GM12878 (cell line): ENCODE measurements at regions not wholly inside any gene's neighbourhood (a gene's known extent, or its start where the extent isn't known, plus 50 kb on each side); places are given as distances from the start of the nearest gene placed in this dataset.

Experiments
- ATAC-seq: fragments of 200-7000 bp; cut with Tn5 transposase; 3 replicates; pipeline ENCODE4 v1.9.1; 2020; ENCODE audit warnings: mild to moderate bottlenecking, moderate library complexity
- BruUV-seq: library from RNA; stranded (reverse); fragments of 400-500 nt; replicated peaks from 2 replicates; lab custom pipeline; 2021; lab: Mats Ljungman, UMichigan
- CTCF ChIA-PET: fragments of 300-600 bp; sonication (Branson Sonifier 250); formaldehyde crosslinking; extraction: SDS; loops from one replicate; lab custom pipeline; 2021; ENCODE audit warnings: inconsistent platforms; lab: Yijun Ruan, JAX
- POLR2A ChIA-PET: fragments of 350-600 bp; formaldehyde crosslinking; extraction: SDS; loops from one replicate; lab custom pipeline; 2021; ENCODE audit warnings: inconsistent platforms; lab: Charles Lee
- RAD21 ChIA-PET: fragments of 300-600 bp; sonication (Branson Sonifier 250); formaldehyde crosslinking; loops from one replicate; lab custom pipeline; 2023; ENCODE audit warnings: antibody characterized with exemption; ENCODE audit not compliant: unreplicated experiment; lab: Charles Lee
- SMC1A ChIA-PET: fragments of 300-600 bp; sonication (Branson Sonifier 250); formaldehyde crosslinking; loops from one replicate; lab custom pipeline; 2023; ENCODE audit not compliant: unreplicated experiment, uncharacterized antibody; lab: Charles Lee
- DNase-seq: peaks from one replicate; pipeline ENCODE4 v3.0.0-alpha.2; 2011; ENCODE audit warnings: low read depth, low spot score
- FAIRE-seq: peaks from 3 replicates; lab custom pipeline; 2011; peaks lifted over from hg19 to GRCh38; lab: Jason Lieb, UNC
- H2AFZ ChIP-seq: 2 replicates; pipeline ENCODE4 v1.6.0; 2011; ENCODE audit warnings: low read depth, low read length, control low read depth; ENCODE audit not compliant: control insufficient read depth
- H3K27ac ChIP-seq: 2 replicates; pipeline ENCODE4 v1.5.1; 2011; ENCODE audit warnings: control low read depth; ENCODE audit not compliant: control insufficient read depth, insufficient read depth
- H3K27me3 ChIP-seq, 2 experiments: replicated peaks in 1 of 2; 2 replicates each; pipeline versions ENCODE4 v1.6.0 to v1.6.1; 2011; ENCODE audit warnings: low read length in 1 of 2; ENCODE audit not compliant: control insufficient read depth in 2 of 2, insufficient read depth in 2 of 2
- H3K36me3 ChIP-seq, 2 experiments: 2 replicates each; pipeline ENCODE4 v1.5.1; 2011; ENCODE audit warnings: low read length in 1 of 2; ENCODE audit not compliant: control insufficient read depth in 2 of 2, insufficient read depth in 2 of 2
- H3K4me1 ChIP-seq: 2 replicates; pipeline ENCODE4 v1.6.1; 2011; ENCODE audit warnings: mild to moderate bottlenecking, low read length, moderate library complexity, mixed read lengths; ENCODE audit not compliant: control insufficient read depth, insufficient read depth
- H3K4me2 ChIP-seq: 2 replicates; pipeline ENCODE4 v1.6.0; 2011; ENCODE audit warnings: control low read depth; ENCODE audit not compliant: control insufficient read depth, insufficient read depth
- H3K4me3 ChIP-seq: fragments of 200-600 bp; sonication (generic); 2 replicates; pipeline ENCODE4 v1.5.1; 2016
- H3K79me2 ChIP-seq: 2 replicates; pipeline ENCODE4 v1.6.0; 2011; ENCODE audit warnings: low read length; ENCODE audit not compliant: control insufficient read depth, insufficient read depth
- H3K9ac ChIP-seq: 2 replicates; pipeline ENCODE4 v1.8.0; 2011; ENCODE audit warnings: low read length, control low read depth, mixed read lengths; ENCODE audit not compliant: control insufficient read depth, insufficient read depth
- H3K9me3 ChIP-seq: replicated peaks from 3 replicates; pipeline ENCODE4 v1.5.1; 2011; ENCODE audit warnings: mild to moderate bottlenecking, low read length; ENCODE audit not compliant: control insufficient read depth, insufficient read depth
- H4K20me1 ChIP-seq: 2 replicates; pipeline ENCODE4 v1.6.0; 2011; ENCODE audit not compliant: control insufficient read depth, insufficient read depth
- ATF2 ChIP-seq: IDR thresholded peaks from 2 replicates; pipeline ENCODE4 v1.6.1; 2012; ENCODE audit warnings: low read length, inconsistent platforms
- ATF7 ChIP-seq: fragments of 450-650 bp; IDR thresholded peaks from 2 replicates; pipeline ENCODE4 v1.6.1; 2016; ENCODE audit warnings: low read depth, mild to moderate bottlenecking
- CBFB ChIP-seq: IDR thresholded peaks from 2 replicates; pipeline ENCODE4 v1.6.1; 2016; ENCODE audit warnings: antibody characterized with exemption, low read depth
- CEBPB ChIP-seq, 2 experiments: fragments of 150-350 bp in 1 of 2; IDR thresholded peaks; 2 replicates each; pipeline ENCODE4 v1.6.1; 2012 to 2014; ENCODE audit warnings: low read depth in 2 of 2, low read length in 2 of 2, borderline replicate concordance in 1 of 2, inconsistent platforms in 1 of 2
- DPF2 ChIP-seq: fragments of 450-650 bp; IDR thresholded peaks from 2 replicates; pipeline ENCODE4 v1.6.1; 2017; ENCODE audit warnings: mild to moderate bottlenecking
- GABPA ChIP-seq: IDR thresholded peaks from 2 replicates; pipeline ENCODE4 v1.6.1; 2014; ENCODE audit warnings: antibody characterized with exemption, low read depth, mild to moderate bottlenecking, inconsistent platforms
- MEF2A ChIP-seq: IDR thresholded peaks from 2 replicates; pipeline ENCODE4 v1.6.1; 2011; ENCODE audit warnings: low read depth, mild to moderate bottlenecking, low read length, moderate library complexity; ENCODE audit not compliant: insufficient read depth
- MLLT1 ChIP-seq: fragments of 450-650 bp; IDR thresholded peaks from 2 replicates; pipeline ENCODE4 v1.6.1; 2016; ENCODE audit warnings: mild to moderate bottlenecking
- MTA2 ChIP-seq: fragments of 450-650 bp; IDR thresholded peaks from 2 replicates; pipeline ENCODE4 v1.6.1; 2016; ENCODE audit warnings: low read depth, mild to moderate bottlenecking, moderate library complexity
- MTA3 ChIP-seq: IDR thresholded peaks from 2 replicates; pipeline ENCODE4 v1.6.1; 2012; ENCODE audit warnings: low read length, inconsistent platforms, borderline replicate concordance
- NFYA ChIP-seq: IDR thresholded peaks from 2 replicates; pipeline ENCODE4 v1.6.1; 2011; ENCODE audit warnings: low read depth, mild to moderate bottlenecking, low read length, improper control_type of control experiment, borderline replicate concordance
- SMAD1 ChIP-seq: fragments of 450-650 bp; IDR thresholded peaks from 2 replicates; pipeline ENCODE4 v1.6.1; 2018; ENCODE audit warnings: mild to moderate bottlenecking, low read depth; ENCODE audit not compliant: partially characterized antibody
- SMAD5 ChIP-seq: IDR thresholded peaks from 2 replicates; pipeline ENCODE4 v1.6.1; 2016; ENCODE audit warnings: antibody characterized with exemption, low read depth
- SUPT20H ChIP-seq: IDR thresholded peaks from 2 replicates; pipeline ENCODE4 v1.6.1; 2011; ENCODE audit warnings: low read depth, mild to moderate bottlenecking, low read length, moderate library complexity, borderline replicate concordance; ENCODE audit not compliant: control insufficient read depth
- ZNF274 ChIP-seq: IDR thresholded peaks from one replicate; pipeline ENCODE4 v1.8.0; 2011; ENCODE audit not compliant: insufficient read length, insufficient read depth
- ZSCAN29 ChIP-seq: fragments of 450-650 bp; IDR thresholded peaks from 2 replicates; pipeline ENCODE4 v1.6.1; 2017; ENCODE audit warnings: mild to moderate bottlenecking, moderate library complexity
- WGBS: methylation state at CpG from one replicate; pipeline ENCODE4 v1.1.6; 2016; ENCODE audit warnings: low lambda C conversion rate; ENCODE audit not compliant: insufficient replicate concordance, insufficient coverage; ENCODE audit errors: missing lambda C conversion rate; 5-methylcytosine and 5-hydroxymethylcytosine counted together
- in situ Hi-C: fragments of 300-500 bp; cut with MboI; formaldehyde crosslinking; loops from 9 replicates; pipeline ENCODE4 v1.14.3; 2018; ENCODE audit warnings: mixed read lengths
- intact Hi-C: fragments of 100-400 bp; cut with micrococcal nuclease; formaldehyde crosslinking; loops from one replicate; pipeline ENCODE4 v1.14.2; 2022; ENCODE audit not compliant: unreplicated experiment

- ChIA-PET POLR2A (no interaction called here), RAD21 (no interaction called here), SMC1A (no interaction called here), CTCF (no interaction called here)
- no peaks in the 10 kb centered on the region for H3K4me1 ChIP-seq
- H4K20me1 ChIP-seq: no peaks in the 10 kb centered on the region
- no peak overlapping the region for H3K9ac ChIP-seq
- no peaks in the 10 kb centered on the region for H3K27me3 ChIP-seq
- in situ Hi-C loops (no loop called here), intact Hi-C loops (no loop called here)
- H3K9me3 ChIP-seq: no peaks in the 10 kb centered on the region; the same call in 2 of the 3 replicates
- DNase-seq: no peak
- no TSS peak for BruUV-seq
- H3K4me3 ChIP-seq: no peak overlapping the region
- no peak for FAIRE-seq
- no peak overlapping the region for H2AFZ ChIP-seq
- no peaks in the 10 kb centered on the region for H3K36me3 ChIP-seq
- no peak overlapping the region for H3K4me2 ChIP-seq
- TF ChIP-seq MEF2A (no peak), ZNF274 (no peak), ZSCAN29 (no peak), ATF7 (no peak), CBFB (no peak), SMAD5 (no peak), SUPT20H (no peak), MTA2 (no peak), DPF2 (no peak), SMAD1 (no peak), MTA3 (no peak), ATF2 (no peak), CEBPB (IDR thresholded peaks at IDR 0.05; ENCODE audit: borderline replicate concordance in 1 of 2, low read depth in 2 of 2, low read length in 2 of 2) (no peak), GABPA (no peak), MLLT1 (no peak), NFYA (no peak)
- no peak overlapping the region for H3K27ac ChIP-seq
- H3K79me2 ChIP-seq: no peaks in the 10 kb centered on the region
- WGBS: 0% methylated on average over 2 of the region's 2 CpGs
- ATAC-seq: no peak
These were observed 470.6 kb downstream of the OCA2 start for GRCh38 chr15:27628486-27628885.
